MCF 10A (cell line): ENCODE measurements at regions not wholly inside any gene's neighbourhood (a gene's known extent, or its start where the extent isn't known, plus 50 kb on each side); places are given as distances from the start of the nearest gene placed in this dataset.

Experiments
- BruUV-seq: library from RNA; stranded (reverse); fragments of 400-500 nt; replicated peaks from 2 replicates; lab custom pipeline; 2021; lab: Mats Ljungman, UMichigan
- CTCF ChIA-PET: fragments of 300-600 bp; sonication (Branson Sonifier 250); formaldehyde crosslinking; extraction: SDS; loops from one replicate; lab custom pipeline; 2021; ENCODE audit warnings: antibody characterized with exemption, inconsistent platforms; lab: Yijun Ruan, JAX
- POLR2A ChIA-PET: fragments of 300-600, 350-650 bp; sonication (Branson Sonifier 250); formaldehyde crosslinking; extraction: SDS; loops from one replicate; lab custom pipeline; 2020; ENCODE audit warnings: antibody characterized with exemption, inconsistent platforms; lab: Yijun Ruan, JAX
- DNase-seq: peaks from one replicate; pipeline ENCODE4 v3.0.0-alpha.2; 2018; ENCODE audit not compliant: unreplicated experiment
- H3K27ac Mint-ChIP-seq: one replicate; pipeline ENCODE4 v1.8.0; 2022; ENCODE audit warnings: mild to moderate bottlenecking, low read depth, mixed read lengths; ENCODE audit not compliant: unreplicated experiment
- H3K27me3 Mint-ChIP-seq: one replicate; pipeline ENCODE4 v1.8.0; 2022; ENCODE audit warnings: mixed read lengths; ENCODE audit not compliant: insufficient read depth, unreplicated experiment
- H3K36me3 Mint-ChIP-seq: one replicate; pipeline ENCODE4 v1.8.0; 2022; ENCODE audit warnings: mild to moderate bottlenecking, moderate library complexity, mixed read lengths; ENCODE audit not compliant: insufficient read depth, unreplicated experiment
- H3K4me1 Mint-ChIP-seq: one replicate; pipeline ENCODE4 v1.8.0; 2022; ENCODE audit warnings: mixed read lengths; ENCODE audit not compliant: insufficient read depth, unreplicated experiment
- H3K4me3 Mint-ChIP-seq: one replicate; pipeline ENCODE4 v1.8.0; 2022; ENCODE audit warnings: mild to moderate bottlenecking, moderate library complexity, mixed read lengths; ENCODE audit not compliant: unreplicated experiment
- H3K9me3 Mint-ChIP-seq: one replicate; pipeline ENCODE4 v1.8.0; 2022; ENCODE audit warnings: mixed read lengths; ENCODE audit not compliant: unreplicated experiment
- CTCF ChIP-seq: fragments of 200-600 bp; IDR thresholded peaks from one replicate; pipeline ENCODE4 v1.8.0; 2022; ENCODE audit warnings: antibody characterized with exemption, mild to moderate bottlenecking; ENCODE audit not compliant: unreplicated experiment
- intact Hi-C: fragments of 100-400 bp; cut with micrococcal nuclease; formaldehyde crosslinking; loops from 2 replicates; pipeline ENCODE4 v1.14.1; 2022

- H3K36me3 Mint-ChIP-seq = no peaks in the 10 kb centered on the region
Observed at GRCh38 chr12:88922816-88923215, 342.5 kb upstream of the KITLG start.

GRCh38 chr12:88921890-88922532 is 341.7 kb upstream of the KITLG start:
- intact Hi-C loops = no loop called here
- Mint-ChIP-seq H3K4me3 (no peak overlapping the region), H3K27me3 (no peaks in the 10 kb centered on the region), H3K4me1 (peaks cover 31% of the 10 kb centered on the region), H3K36me3 (no peaks in the 10 kb centered on the region), H3K9me3 (no peaks in the 10 kb centered on the region), H3K27ac (no peak overlapping the region)
- no peak for TF ChIP-seq CTCF
- DNase-seq = no peak
- BruUV-seq = no TSS peak
- ChIA-PET POLR2A (interaction anchor here (0.7 to 1.8 kb wide), 7 partner anchors 9 to 431 kb away, joined by 3 to 7 read pairs (median 4); partner anchors contain the start of gene DUSP6), CTCF (interaction anchor here (0.5 to 1.8 kb wide), 3 partner anchors 27 to 268 kb away, joined by 3 read pairs; no protein-coding TSS in a partner anchor)

More at GRCh38 chr12:88922816-88923215, 342.5 kb upstream of the KITLG start:
- CTCF ChIA-PET = interaction anchor here (0.7 kb wide), 1 partner anchor 1180 kb away, joined by 3 read pairs; no protein-coding TSS in a partner anchor
- Mint-ChIP-seq H3K27me3 (no peaks in the 10 kb centered on the region), H3K4me1 (peaks cover 35% of the 10 kb centered on the region), H3K27ac (no peak overlapping the region), H3K9me3 (no peaks in the 10 kb centered on the region), H3K4me3 (no peak overlapping the region)
- peak; percentile 26 for DNase-seq
- intact Hi-C loops = no loop called here
- BruUV-seq = no TSS peak
- no peak for TF ChIP-seq CTCF
- POLR2A ChIA-PET = interaction anchor here (0.9 to 1.8 kb wide), 6 partner anchors 12 to 430 kb away, joined by 3 to 11 read pairs (median 4); partner anchors contain the start of gene DUSP6

- BruUV-seq = no TSS peak
- ChIA-PET POLR2A (interaction anchor here (0.7 to 1.8 kb wide), 5 partner anchors 9 to 66 kb away, joined by 3 to 7 read pairs (median 4); no protein-coding TSS in a partner anchor), CTCF (interaction anchor here (0.8 to 1.8 kb wide), 3 partner anchors 26 to 72 kb away, joined by 3 to 5 read pairs (median 3); no protein-coding TSS in a partner anchor)
- Mint-ChIP-seq H3K36me3 (no peaks in the 10 kb centered on the region), H3K4me3 (no peak overlapping the region), H3K9me3 (no peaks in the 10 kb centered on the region), H3K27me3 (no peaks in the 10 kb centered on the region), H3K27ac (no peak overlapping the region), H3K4me1 (peaks cover 25% of the 10 kb centered on the region)
- TF ChIP-seq CTCF = no peak
- no peak for DNase-seq
- intact Hi-C loops = no loop called here
Observed at GRCh38 chr12:88921434-88921833, 341.2 kb upstream of the KITLG start.

GRCh38 chr12:88918161-88918560 is 337.9 kb upstream of the KITLG start:
- ChIA-PET CTCF (interaction anchor here (1.0 to 1.1 kb wide), 2 partner anchors 28 to 338 kb away, joined by 3 to 5 read pairs; partner anchors contain the start of gene KITLG), POLR2A (interaction anchor here (0.6 to 1.3 kb wide), 3 partner anchors 16 to 133 kb away, joined by 3 to 5 read pairs (median 4); no protein-coding TSS in a partner anchor)
- Mint-ChIP-seq H3K36me3 (no peaks in the 10 kb centered on the region), H3K9me3 (peaks cover 15% of the 10 kb centered on the region), H3K27me3 (no peaks in the 10 kb centered on the region), H3K4me1 (peaks cover 12% of the 10 kb centered on the region), H3K4me3 (no peak overlapping the region), H3K27ac (no peak overlapping the region)
- no peak for TF ChIP-seq CTCF
- DNase-seq = no peak
- intact Hi-C loops = no loop called here
- BruUV-seq = no TSS peak
